ENCODE measurements at regions not wholly inside any gene's neighbourhood (a gene's known extent, or its start where the extent isn't known, plus 50 kb on each side); places are given as distances from the start of the nearest gene placed in this dataset.

DNA sequence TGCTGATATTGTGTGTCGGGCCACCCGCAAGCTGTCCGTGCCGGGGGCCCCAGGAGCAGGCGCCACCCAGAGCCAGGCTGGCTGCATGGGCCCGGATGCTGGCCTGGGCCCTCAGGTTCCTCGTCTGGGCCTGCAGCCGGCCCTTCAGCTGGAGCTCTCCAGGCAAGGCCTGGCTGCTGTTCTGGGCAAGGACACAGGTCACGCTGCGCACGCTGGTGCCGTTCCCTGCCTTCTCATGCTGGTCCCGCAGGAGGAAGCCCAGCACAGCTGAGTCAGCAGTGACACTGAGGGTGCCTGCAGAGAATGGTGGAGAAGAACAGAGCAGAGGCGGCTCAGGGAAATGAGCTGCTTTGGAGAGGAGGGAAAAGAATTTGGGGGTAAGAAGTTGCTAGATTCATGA lies 79.9 kb downstream of the RMI2 start:
- Histone ChIP-seq H3K27me3 (ENCODE audit: insufficient read depth, low read length) (no peaks in the 10 kb centered on the region), H3K4me1 (ENCODE audit: insufficient read depth, low read length) (no peaks in the 10 kb centered on the region), H3K36me3 (ENCODE audit: insufficient read depth, low read length) (no peaks in the 10 kb centered on the region), H3K27ac (ENCODE audit: low read depth, low read length) (no peak overlapping the region), H3K9me3 (ENCODE audit: control insufficient read depth in 1 of 2, low read length in 2 of 2) (no peaks in the 10 kb centered on the region), H3K4me3 (ENCODE audit: low read length in 2 of 2) (no peak overlapping the region)
- DNase-seq, result no peak
- no peaks in the 10 kb centered on the region for H3K4me1 Mint-ChIP-seq
- H3K36me3 Mint-ChIP-seq, result no peaks in the 10 kb centered on the region
- intact Hi-C loops (cut with micrococcal nuclease), result no loop called here
- CTCF ChIA-PET (ENCODE audit: partially characterized antibody), result interaction anchor here (1.1 to 1.5 kb wide), 2 partner anchors 14 to 289 kb away, joined by 4 read pairs; no protein-coding TSS in a partner anchor
- peaks cover 0 to 3% of the 10 kb centered on the region in 2 donors for H3K27me3 Mint-ChIP-seq
- no peak overlapping the region for H3K4me3 Mint-ChIP-seq
- no peak overlapping the region for H3K27ac Mint-ChIP-seq
- no peaks in the 10 kb centered on the region for H3K9me3 Mint-ChIP-seq
- POLR2A ChIA-PET (ENCODE audit: partially characterized antibody), result no interaction called here

GRCh38 chr16:11428623-11428953 lies 83.3 kb downstream of the RMI2 start:
- ChIA-PET POLR2A (ENCODE audit: partially characterized antibody) (no interaction called here), CTCF (ENCODE audit: partially characterized antibody) (no interaction called here)
- DNase-seq, result no peak
- no peaks in the 10 kb centered on the region for H3K36me3 ChIP-seq (ENCODE audit: insufficient read depth, low read length)
- peaks cover 0 to 3% of the 10 kb centered on the region in 2 donors for H3K27me3 Mint-ChIP-seq
- H3K27ac Mint-ChIP-seq, result no peak overlapping the region
- H3K36me3 Mint-ChIP-seq, result no peaks in the 10 kb centered on the region
- H3K9me3 Mint-ChIP-seq, result peaks cover 0 to 7% (median 2%) of the 10 kb centered on the region in 8 donors
- H3K4me1 ChIP-seq (ENCODE audit: insufficient read depth, low read length), result no peaks in the 10 kb centered on the region
- no peak overlapping the region for H3K27ac ChIP-seq (ENCODE audit: low read depth, low read length)
- no peaks in the 10 kb centered on the region for H3K9me3 ChIP-seq (ENCODE audit: control insufficient read depth in 1 of 2, low read length in 2 of 2)
- H3K4me3 ChIP-seq (ENCODE audit: low read length in 2 of 2), result no peak overlapping the region
- intact Hi-C loops (cut with micrococcal nuclease), result no loop called here
- H3K27me3 ChIP-seq (ENCODE audit: insufficient read depth, low read length), result no peaks in the 10 kb centered on the region
- no peak overlapping the region for H3K4me3 Mint-ChIP-seq
- H3K4me1 Mint-ChIP-seq, result no peaks in the 10 kb centered on the region

DNA sequence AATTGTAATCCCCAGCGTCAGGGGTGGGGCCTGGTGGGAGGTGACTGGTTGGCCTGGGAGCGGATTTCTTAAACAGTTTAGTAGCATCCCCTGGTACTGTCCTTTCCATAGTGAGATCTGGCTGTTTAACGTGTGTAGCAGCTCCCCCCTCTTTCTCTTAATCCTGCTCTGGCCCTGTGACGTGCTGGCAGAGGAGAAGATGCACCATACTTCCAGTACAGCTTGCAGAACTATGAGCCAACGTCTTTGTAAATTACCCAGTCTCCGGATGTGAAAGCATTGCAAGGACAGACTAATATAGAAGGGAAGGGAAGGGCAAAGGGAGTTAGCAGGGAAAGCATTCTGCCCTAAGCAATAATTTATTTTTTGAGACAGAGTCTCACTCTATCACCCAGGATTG lies 83.9 kb downstream of the RMI2 start:
- Mint-ChIP-seq H3K27ac (peak overlapping the region in 1 of 7 donors; percentile 53), H3K27me3 (peaks cover 0 to 3% of the 10 kb centered on the region in 2 donors), H3K4me1 (no peaks in the 10 kb centered on the region), H3K36me3 (no peaks in the 10 kb centered on the region), H3K9me3 (peaks cover 0 to 7% (median 2%) of the 10 kb centered on the region in 8 donors), H3K4me3 (no peak overlapping the region)
- no peaks in the 10 kb centered on the region for H3K9me3 ChIP-seq (ENCODE audit: control insufficient read depth in 1 of 2, low read length in 2 of 2)
- H3K36me3 ChIP-seq (ENCODE audit: insufficient read depth, low read length), result no peaks in the 10 kb centered on the region
- H3K4me1 ChIP-seq (ENCODE audit: insufficient read depth, low read length), result no peaks in the 10 kb centered on the region
- no peaks in the 10 kb centered on the region for H3K27me3 ChIP-seq (ENCODE audit: insufficient read depth, low read length)
- no peak for DNase-seq
- POLR2A ChIA-PET (ENCODE audit: partially characterized antibody), result no interaction called here
- H3K4me3 ChIP-seq (ENCODE audit: low read length in 2 of 2), result no peak overlapping the region
- intact Hi-C loops (cut with micrococcal nuclease), result no loop called here
- CTCF ChIA-PET (ENCODE audit: partially characterized antibody), result interaction anchor here (0.6 kb wide), 1 partner anchor 171 kb away, joined by 3 read pairs; no protein-coding TSS in a partner anchor
- H3K27ac ChIP-seq (ENCODE audit: low read depth, low read length), result no peak overlapping the region

GRCh38 chr16:11429823-11430222 lies 84.6 kb downstream of the RMI2 start:
- Mint-ChIP-seq H3K36me3 (no peaks in the 10 kb centered on the region), H3K27ac (no peak overlapping the region), H3K4me1 (no peaks in the 10 kb centered on the region), H3K27me3 (peaks cover 0 to 3% of the 10 kb centered on the region in 2 donors), H3K9me3 (peaks cover 0 to 7% (median 2%) of the 10 kb centered on the region in 8 donors), H3K4me3 (no peak overlapping the region)
- Histone ChIP-seq H3K4me1 (ENCODE audit: insufficient read depth, low read length) (no peaks in the 10 kb centered on the region), H3K27ac (ENCODE audit: low read depth, low read length) (no peak overlapping the region), H3K9me3 (ENCODE audit: control insufficient read depth in 1 of 2, low read length in 2 of 2) (no peaks in the 10 kb centered on the region), H3K27me3 (ENCODE audit: insufficient read depth, low read length) (no peaks in the 10 kb centered on the region), H3K36me3 (ENCODE audit: insufficient read depth, low read length) (no peaks in the 10 kb centered on the region), H3K4me3 (ENCODE audit: low read length in 2 of 2) (no peak overlapping the region)
- CTCF ChIA-PET (ENCODE audit: partially characterized antibody), result interaction anchor here (0.6 kb wide), 1 partner anchor 172 kb away, joined by 3 read pairs; no protein-coding TSS in a partner anchor
- intact Hi-C loops (cut with micrococcal nuclease), result no loop called here
- no peak for DNase-seq
- POLR2A ChIA-PET (ENCODE audit: partially characterized antibody), result no interaction called here

DNA sequence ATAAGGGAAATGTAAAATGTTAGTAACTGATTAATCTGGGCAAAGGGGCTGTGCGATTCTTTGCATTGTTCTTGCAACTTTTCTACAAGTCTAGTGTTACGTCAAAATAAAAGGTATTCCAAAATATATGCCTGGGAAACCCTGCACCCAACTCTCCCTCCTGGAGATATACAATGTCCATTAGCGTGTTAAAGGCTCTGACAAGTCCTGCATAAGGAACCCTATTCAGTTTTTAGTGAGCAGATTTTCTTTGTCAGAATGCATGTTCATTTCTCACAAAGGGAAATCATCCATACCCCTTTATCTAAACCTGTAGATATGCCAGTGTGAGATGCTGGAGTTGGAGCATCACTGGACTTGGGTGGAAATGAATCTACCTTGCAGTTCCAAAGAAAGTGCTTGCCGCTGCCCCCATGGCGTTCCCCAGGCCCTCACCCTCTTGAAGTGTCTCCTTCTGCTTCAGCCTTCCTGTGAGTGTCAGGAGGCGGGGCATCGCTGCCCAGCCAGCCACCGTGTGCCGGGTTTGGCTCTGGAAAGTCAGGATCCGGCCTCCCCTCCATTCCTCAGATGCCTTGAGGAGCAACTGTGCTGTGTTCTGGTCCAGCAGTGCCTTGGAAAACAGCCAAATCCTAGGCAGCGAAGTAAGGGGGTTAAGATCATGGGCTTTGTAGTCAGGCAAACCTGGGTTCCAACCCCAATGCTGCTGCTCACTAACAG lies 85.5 kb downstream of the RMI2 start:
- H3K4me1 Mint-ChIP-seq, result no peaks in the 10 kb centered on the region
- peaks cover 0 to 7% (median 2%) of the 10 kb centered on the region in 8 donors for H3K9me3 Mint-ChIP-seq
- no peaks in the 10 kb centered on the region for H3K9me3 ChIP-seq (ENCODE audit: control insufficient read depth in 1 of 2, low read length in 2 of 2)
- DNase-seq, result no peak
- H3K4me3 ChIP-seq (ENCODE audit: low read length in 2 of 2), result no peak overlapping the region
- peaks cover 0 to 3% of the 10 kb centered on the region in 2 donors for H3K27me3 Mint-ChIP-seq
- H3K27ac Mint-ChIP-seq, result no peak overlapping the region
- H3K4me3 Mint-ChIP-seq, result no peak overlapping the region
- no peaks in the 10 kb centered on the region for H3K27me3 ChIP-seq (ENCODE audit: insufficient read depth, low read length)
- no peak overlapping the region for H3K27ac ChIP-seq (ENCODE audit: low read depth, low read length)
- CTCF ChIA-PET (ENCODE audit: partially characterized antibody), result no interaction called here
- no peaks in the 10 kb centered on the region for H3K36me3 Mint-ChIP-seq
- intact Hi-C loops (cut with micrococcal nuclease), result no loop called here
- H3K4me1 ChIP-seq (ENCODE audit: insufficient read depth, low read length), result no peaks in the 10 kb centered on the region
- no peaks in the 10 kb centered on the region for H3K36me3 ChIP-seq (ENCODE audit: insufficient read depth, low read length)
- POLR2A ChIA-PET (ENCODE audit: partially characterized antibody), result no interaction called here

GRCh38 chr16:11431915-11432465 lies 86.7 kb downstream of the RMI2 start:
- Mint-ChIP-seq H3K36me3 (no peaks in the 10 kb centered on the region), H3K9me3 (peaks cover 0 to 7% (median 2%) of the 10 kb centered on the region in 8 donors), H3K27me3 (peaks cover 3% of the 10 kb centered on the region in 2 donors), H3K4me3 (no peak overlapping the region), H3K4me1 (no peaks in the 10 kb centered on the region), H3K27ac (peak overlapping the region in 1 of 7 donors; percentile 39)
- H3K36me3 ChIP-seq (ENCODE audit: insufficient read depth, low read length), result no peaks in the 10 kb centered on the region
- H3K27me3 ChIP-seq (ENCODE audit: insufficient read depth, low read length), result no peaks in the 10 kb centered on the region
- CTCF ChIA-PET (ENCODE audit: partially characterized antibody), result no interaction called here
- no peaks in the 10 kb centered on the region for H3K9me3 ChIP-seq (ENCODE audit: control insufficient read depth in 1 of 2, low read length in 2 of 2)
- H3K4me3 ChIP-seq (ENCODE audit: low read length in 2 of 2), result no peak overlapping the region
- no peak for DNase-seq
- POLR2A ChIA-PET (ENCODE audit: partially characterized antibody), result no interaction called here
- H3K27ac ChIP-seq (ENCODE audit: low read depth, low read length), result no peak overlapping the region
- intact Hi-C loops (cut with micrococcal nuclease), result no loop called here
- no peaks in the 10 kb centered on the region for H3K4me1 ChIP-seq (ENCODE audit: insufficient read depth, low read length)

DNA sequence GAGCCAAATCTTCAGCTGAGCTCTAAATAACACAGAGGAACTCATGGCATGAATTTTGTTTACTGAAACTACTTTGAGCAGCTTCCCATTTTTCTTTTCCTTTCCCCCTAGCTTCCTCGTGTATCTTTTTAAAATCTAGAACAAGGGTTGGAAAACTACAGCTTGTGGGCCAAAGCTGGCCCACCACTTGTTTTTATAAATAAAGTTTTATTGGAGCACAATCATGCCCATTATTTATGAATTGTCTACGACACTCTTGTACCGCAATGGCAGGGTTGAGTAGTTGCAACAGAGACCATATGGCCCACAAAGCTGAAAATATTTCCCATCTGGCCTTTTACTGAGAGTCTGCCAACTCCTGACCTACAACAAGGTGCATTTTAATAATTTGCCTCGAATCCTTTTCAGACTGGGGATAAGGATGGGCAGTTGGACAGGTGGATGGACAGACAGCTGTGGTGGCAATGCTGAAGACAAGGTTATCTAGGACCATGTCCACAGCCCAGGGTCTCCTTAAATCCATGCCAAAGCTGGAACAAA lies 87.7 kb downstream of the RMI2 start:
- no peak overlapping the region for H3K4me3 Mint-ChIP-seq
- Histone ChIP-seq H3K4me1 (ENCODE audit: insufficient read depth, low read length) (no peaks in the 10 kb centered on the region), H3K27me3 (ENCODE audit: insufficient read depth, low read length) (no peaks in the 10 kb centered on the region), H3K9me3 (ENCODE audit: control insufficient read depth in 1 of 2, low read length in 2 of 2) (no peaks in the 10 kb centered on the region), H3K27ac (ENCODE audit: low read depth, low read length) (no peak overlapping the region), H3K4me3 (ENCODE audit: low read length in 2 of 2) (no peak overlapping the region), H3K36me3 (ENCODE audit: insufficient read depth, low read length) (no peaks in the 10 kb centered on the region)
- CTCF ChIA-PET (ENCODE audit: partially characterized antibody), result interaction anchor here (0.5 kb wide), 1 partner anchor 454 kb away, joined by 3 read pairs; no protein-coding TSS in a partner anchor
- peaks cover 0 to 4% of the 10 kb centered on the region in 2 donors for H3K27me3 Mint-ChIP-seq
- H3K27ac Mint-ChIP-seq, result no peak overlapping the region
- POLR2A ChIA-PET (ENCODE audit: partially characterized antibody), result no interaction called here
- peaks cover 0 to 7% (median 2%) of the 10 kb centered on the region in 8 donors for H3K9me3 Mint-ChIP-seq
- DNase-seq, result no peak
- H3K36me3 Mint-ChIP-seq, result no peaks in the 10 kb centered on the region
- intact Hi-C loops (cut with micrococcal nuclease), result no loop called here
- no peaks in the 10 kb centered on the region for H3K4me1 Mint-ChIP-seq

Data from CD4-positive, alpha-beta memory T cell (primary cell).